K562 (cell line): ENCODE measurements at regions not wholly inside any gene's neighbourhood (a gene's known extent, or its start where the extent isn't known, plus 50 kb on each side); places are given as distances from the start of the nearest gene placed in this dataset.

Experiments
- ATAC-seq: fragments of 200-7000 bp; cut with Tn5 transposase; 3 replicates; pipeline ENCODE4 v1.9.1; 2020; ENCODE audit warnings: moderate library complexity
- BruUV-seq: library from RNA; stranded (reverse); fragments of 400-500 nt; replicated peaks from 2 replicates; lab custom pipeline; 2021; lab: Mats Ljungman, UMichigan
- CTCF ChIA-PET: fragments of 300-600 bp; formaldehyde crosslinking; extraction: SDS; loops from one replicate; lab custom pipeline; 2021; ENCODE audit warnings: low intra/inter-chr PET ratio; lab: Yijun Ruan, JAX
- POLR2A ChIA-PET: fragments of 300-600, 350-650 bp; sonication (Branson Sonifier 250); formaldehyde crosslinking; extraction: SDS; loops from one replicate; lab custom pipeline; 2021; ENCODE audit warnings: antibody characterized with exemption, inconsistent platforms; lab: Yijun Ruan, JAX
- DNase-seq, 4 experiments: peaks; one replicate each; pipeline versions ENCODE4 v3.0.0 to v3.0.0-alpha.2; 2011 to 2018; ENCODE audit warnings: low spot score in 3 of 4, mixed read lengths in 3 of 4; ENCODE audit errors: extremely low read depth in 1 of 4
- FAIRE-seq: peaks from 2 replicates; lab custom pipeline; 2011; peaks lifted over from hg19 to GRCh38; lab: Jason Lieb, UNC
- H2AFZ ChIP-seq: 2 replicates; pipeline ENCODE4 v1.6.0; 2011; ENCODE audit warnings: low read depth, low read length, control low read depth, inconsistent platforms
- H3K27ac ChIP-seq: fragments of 200-600 bp; 3 replicates; pipeline ENCODE4 v1.8.0; 2011; ENCODE audit warnings: low read depth, mild to moderate bottlenecking, control low read depth, inconsistent platforms, low read length, moderate library complexity, mixed read lengths; ENCODE audit errors: extremely low read depth
- H3K27me3 ChIP-seq, 2 experiments: fragments of 300-600 bp in 1 of 2; 2 replicates in 1 of 2; 3 replicates in 1 of 2; pipeline versions ENCODE4 v1.6.0 to v1.8.0; 2011; ENCODE audit warnings: inconsistent platforms in 2 of 2, low read length in 2 of 2, mild to moderate bottlenecking in 1 of 2, mixed read lengths in 1 of 2, moderate library complexity in 1 of 2; ENCODE audit not compliant: control insufficient read depth in 2 of 2, insufficient read depth in 2 of 2
- H3K36me3 ChIP-seq: fragments of 300-600 bp; 3 replicates; pipeline ENCODE4 v1.8.0; 2011; ENCODE audit warnings: mild to moderate bottlenecking, low read length, inconsistent platforms; ENCODE audit not compliant: control insufficient read depth, insufficient read depth
- H3K4me1 ChIP-seq, 2 experiments: fragments of 200-600 bp in 1 of 2; replicated peaks in 1 of 2; 2 replicates in 1 of 2; 3 replicates in 1 of 2; pipeline versions ENCODE4 v1.5.1 to v1.8.0; 2011; ENCODE audit warnings: inconsistent platforms in 2 of 2, low read length in 2 of 2, mild to moderate bottlenecking in 1 of 2, mixed read lengths in 1 of 2, moderate library complexity in 1 of 2; ENCODE audit not compliant: control insufficient read depth in 2 of 2, insufficient read depth in 2 of 2
- H3K4me2 ChIP-seq: 2 replicates; pipeline ENCODE4 v1.6.1; 2011; ENCODE audit warnings: low read length, control low read depth, inconsistent platforms, mixed read lengths; ENCODE audit not compliant: insufficient read depth
- H3K4me3 ChIP-seq: fragments of 200-600 bp; sonication (generic), shearing (Covaris generic); 2 replicates; pipeline ENCODE4 v1.5.1; 2016; ENCODE audit warnings: control low read depth, inconsistent platforms
- H3K79me2 ChIP-seq: fragments of 200-600 bp; 3 replicates; pipeline ENCODE4 v1.8.0; 2011; ENCODE audit warnings: low read length, inconsistent platforms; ENCODE audit not compliant: control insufficient read depth, insufficient read depth
- H3K9ac ChIP-seq, 2 experiments: 2 replicates each; pipeline versions ENCODE4 v1.6.0 to v1.6.1; 2011; ENCODE audit warnings: low read depth in 2 of 2, low read length in 2 of 2, control low read depth in 1 of 2, inconsistent platforms in 1 of 2, mild to moderate bottlenecking in 1 of 2, mixed read lengths in 1 of 2; ENCODE audit not compliant: insufficient read depth in 1 of 2
- H3K9me1 ChIP-seq: one replicate; pipeline ENCODE4 v1.6.0; 2011; ENCODE audit warnings: inconsistent platforms, mild to moderate bottlenecking, low read length, moderate library complexity; ENCODE audit not compliant: control insufficient read depth, insufficient read depth
- H3K9me3 ChIP-seq: replicated peaks from 2 replicates; pipeline ENCODE4 v1.5.1; 2011; ENCODE audit warnings: low read depth, low read length, inconsistent platforms; ENCODE audit not compliant: control insufficient read depth, insufficient read depth
- H4K20me1 ChIP-seq: replicated peaks from 2 replicates; pipeline ENCODE4 v1.6.1; 2011; ENCODE audit warnings: low read length, inconsistent platforms, mixed read lengths; ENCODE audit not compliant: control insufficient read depth, insufficient read depth
- CBX8 ChIP-seq: fragments of 200-600 bp; sonication (generic); IDR thresholded peaks from 2 replicates; pipeline ENCODE4 v1.6.1; 2012; ENCODE audit warnings: borderline replicate concordance, mixed run types, low read depth, mild to moderate bottlenecking, moderate library complexity, mixed read lengths, low read length, control low read depth, inconsistent platforms; ENCODE audit not compliant: poor library complexity, severe bottlenecking; ENCODE audit errors: extremely low read depth
- FOXK2 ChIP-seq, 2 experiments: fragments of 450-650 bp; IDR thresholded peaks in 1 of 2; conservative IDR thresholded peaks in 1 of 2; 2 replicates each; pipeline ENCODE4 v1.6.1; 2016; ENCODE audit warnings: low read depth in 2 of 2, mild to moderate bottlenecking in 1 of 2
- FOXP1 ChIP-seq: sonication (generic); formaldehyde crosslinking; IDR thresholded peaks from 2 replicates; pipeline ENCODE4 v1.8.0; 2022; ENCODE audit warnings: mild to moderate bottlenecking, missing genetic modification reagents
- GATAD2A ChIP-seq: fragments of 450-650 bp; IDR thresholded peaks from 2 replicates; pipeline ENCODE4 v1.6.1; 2017
- HMGN3 ChIP-seq: IDR thresholded peaks from 2 replicates; pipeline ENCODE4 v1.6.1; 2011; ENCODE audit warnings: borderline replicate concordance, low read depth, mild to moderate bottlenecking, mixed read lengths, low read length; ENCODE audit not compliant: insufficient read length; ENCODE audit errors: extremely low read depth
- JUNB ChIP-seq: fragments of 450-650 bp; formaldehyde crosslinking; conservative IDR thresholded peaks from 2 replicates; pipeline ENCODE4 v1.4.0; 2020; ENCODE audit warnings: mild to moderate bottlenecking
- KAT2B ChIP-seq: IDR thresholded peaks from one replicate; pipeline ENCODE4 v1.6.1; 2012; ENCODE audit warnings: low read depth, mild to moderate bottlenecking, control low read depth, inconsistent platforms, low read length, moderate library complexity
- KDM4B ChIP-seq, 2 experiments: fragments of 450-650 bp in 1 of 2; sonication (generic) in 1 of 2; IDR thresholded peaks; 2 replicates each; pipeline ENCODE4 v1.6.1; 2016 to 2017; ENCODE audit warnings: borderline replicate concordance in 2 of 2, antibody characterized with exemption in 1 of 2, low read depth in 1 of 2, mild to moderate bottlenecking in 1 of 2
- MCM3 ChIP-seq: fragments of 450-650 bp; IDR thresholded peaks from 2 replicates; pipeline ENCODE4 v1.6.1; 2016
- NFXL1 ChIP-seq: fragments of 450-650 bp; formaldehyde crosslinking; IDR thresholded peaks from 2 replicates; pipeline ENCODE4 v1.4.0; 2021; ENCODE audit warnings: mild to moderate bottlenecking
- SNRNP70 ChIP-seq: fragments of 200-400 bp; formaldehyde crosslinking; optimal IDR thresholded peaks from 2 replicates; pipeline ENCODE3; 2017; ENCODE audit warnings: low read depth, low read length
- TAL1 ChIP-seq: fragments of 450-650 bp; IDR thresholded peaks from 2 replicates; pipeline ENCODE4 v1.6.1; 2016; ENCODE audit warnings: mild to moderate bottlenecking
- YBX1 ChIP-seq: fragments of 450-650 bp; IDR thresholded peaks from 2 replicates; pipeline ENCODE4 v1.7.1; 2016; ENCODE audit warnings: mild to moderate bottlenecking
- ZBTB7A ChIP-seq: IDR thresholded peaks from 2 replicates; pipeline ENCODE4 v1.6.1; 2011; ENCODE audit warnings: low read depth, mild to moderate bottlenecking, low read length, moderate library complexity, borderline replicate concordance; ENCODE audit not compliant: control insufficient read depth
- ZNF140 ChIP-seq: fragments of 250-450 bp; sonication (Bioruptor Pico); IDR thresholded peaks from 2 replicates; pipeline ENCODE4 v1.8.0; 2021; ENCODE audit warnings: moderate library complexity, mild to moderate bottlenecking, inconsistent platforms
- ZNF282 ChIP-seq: sonication (generic); formaldehyde crosslinking; IDR thresholded peaks from 2 replicates; pipeline ENCODE4 v1.8.1; 2023; ENCODE audit warnings: missing genetic modification reagents
- ZNF584 ChIP-seq: fragments of 200-800 bp; sonication (Bioruptor generic); IDR thresholded peaks from 2 replicates; pipeline ENCODE4 v1.6.1; 2016; ENCODE audit warnings: low read depth, mild to moderate bottlenecking, missing genetic modification characterization, missing compliant biosample characterization
- WGBS: fragments of 100-300 bp; shearing (Covaris generic); methylation state at CpG from one replicate; pipeline ENCODE4 v1.1.6; 2016; ENCODE audit warnings: low coverage, mixed read lengths; ENCODE audit not compliant: insufficient coverage; ENCODE audit errors: missing lambda C conversion rate; 5-methylcytosine and 5-hydroxymethylcytosine counted together
- in situ Hi-C: fragments of 300-500 bp; cut with MboI; formaldehyde crosslinking; loops from 4 replicates; pipeline ENCODE4 v1.15.0; 2018; ENCODE audit warnings: inconsistent platforms, mixed read lengths
- intact Hi-C: fragments of 100-400 bp; cut with micrococcal nuclease; formaldehyde crosslinking; loops from 2 replicates; pipeline ENCODE4 v1.14.2; 2022
- TF ChIP-seq, protein P1 (sequence below): sonication (generic); formaldehyde crosslinking; IDR thresholded peaks from 2 replicates; pipeline ENCODE4 v1.8.1; 2023; ENCODE audit warnings: mild to moderate bottlenecking, missing genetic modification reagents

- no peak overlapping the region for H3K4me2 ChIP-seq
- H3K9me1 ChIP-seq, result no peaks in the 10 kb centered on the region
- 9% methylated on average over 6 of the region's 6 CpGs for WGBS
- H2AFZ ChIP-seq, result no peak overlapping the region
- intact Hi-C loops (no loop called here), in situ Hi-C loops (no loop called here)
- ATAC-seq (no peak), DNase-seq (no peak), FAIRE-seq (no peak)
- H4K20me1 ChIP-seq, result no peaks in the 10 kb centered on the region
- no peak overlapping the region for H3K4me3 ChIP-seq
- no TSS peak for BruUV-seq
- no peaks in the 10 kb centered on the region for H3K4me1 ChIP-seq
- ChIA-PET CTCF (no interaction called here), POLR2A (no interaction called here)
- H3K79me2 ChIP-seq, result no peaks in the 10 kb centered on the region
- H3K9ac ChIP-seq, result no peak overlapping the region
- H3K27ac ChIP-seq, result no peak overlapping the region
- H3K36me3 ChIP-seq, result no peaks in the 10 kb centered on the region
- no peaks in the 10 kb centered on the region for H3K27me3 ChIP-seq
- H3K9me3 ChIP-seq, result no peaks in the 10 kb centered on the region
- no peak for TF ChIP-seq NFXL1 (CRISPR knock-in tag)
- TF ChIP-seq TAL1, result no peak
- no peak for TF ChIP-seq ZNF584
- no peak for TF ChIP-seq FOXP1 (CRISPR knock-in tag)
- no peak for TF ChIP-seq ZNF140 (CRISPR knock-in tag)
- no peak for TF ChIP-seq CBX8
- no peak for TF ChIP-seq ZNF282 (CRISPR knock-in tag)
- no peak for TF ChIP-seq JUNB (CRISPR knock-in tag)
These were observed 216.0 kb downstream of the ANKRD30B start for GRCh38 chr18:14964002-14964401.

DNA sequence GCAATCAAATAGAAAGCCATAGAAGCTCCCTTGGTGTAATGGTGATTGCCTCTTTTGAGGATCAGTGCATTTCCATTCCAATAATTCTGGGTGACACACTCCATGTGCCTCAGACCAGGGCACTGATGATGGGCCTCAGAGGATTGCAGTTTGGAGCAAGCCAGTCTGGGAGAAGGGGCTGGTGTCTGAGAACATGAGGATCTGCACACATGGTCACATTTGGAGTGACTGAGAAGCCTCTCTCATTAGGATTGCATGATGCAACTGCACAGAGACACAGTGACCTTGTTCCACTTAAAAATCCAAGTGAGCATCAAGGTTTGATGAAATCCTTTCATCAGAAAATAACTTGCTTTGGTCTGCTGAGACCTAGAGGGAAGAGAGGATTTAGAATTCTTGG lies 216.4 kb downstream of the ANKRD30B start:
- H3K4me3 ChIP-seq, result no peak overlapping the region
- H3K4me1 ChIP-seq, result no peaks in the 10 kb centered on the region
- no peaks in the 10 kb centered on the region for H3K27me3 ChIP-seq
- no peaks in the 10 kb centered on the region for H3K36me3 ChIP-seq
- H2AFZ ChIP-seq, result no peak overlapping the region
- no peak for ATAC-seq
- no TSS peak for BruUV-seq
- no peak for FAIRE-seq
- H3K79me2 ChIP-seq, result no peaks in the 10 kb centered on the region
- H3K9me3 ChIP-seq, result no peaks in the 10 kb centered on the region
- H3K9me1 ChIP-seq, result no peaks in the 10 kb centered on the region
- no peak overlapping the region for H3K9ac ChIP-seq
- POLR2A ChIA-PET, result no interaction called here
- DNase-seq, result no peak
- intact Hi-C loops, result no loop called here
- CTCF ChIA-PET, result no interaction called here
- H3K4me2 ChIP-seq, result no peak overlapping the region
- no peaks in the 10 kb centered on the region for H4K20me1 ChIP-seq
- H3K27ac ChIP-seq, result no peak overlapping the region
- in situ Hi-C loops, result no loop called here
- TF ChIP-seq YBX1 (no peak), KDM4B (IDR thresholded peaks at IDR 0.05; ENCODE audit: borderline replicate concordance in 2 of 2, low read depth in 1 of 2) (no peak), GATAD2A (no peak), MCM3 (no peak), KAT2B (no peak), HMGN3 (no peak), ZNF282 (CRISPR knock-in tag) (no peak), FOXK2 (conservative IDR thresholded peaks at IDR 0.05 in 1 of 2, IDR thresholded peaks at IDR 0.05 in 1 of 2; ENCODE audit: low read depth in 2 of 2) (no peak), ZBTB7A (no peak), SNRNP70 (no peak)
- TF ChIP-seq, protein P1, sequence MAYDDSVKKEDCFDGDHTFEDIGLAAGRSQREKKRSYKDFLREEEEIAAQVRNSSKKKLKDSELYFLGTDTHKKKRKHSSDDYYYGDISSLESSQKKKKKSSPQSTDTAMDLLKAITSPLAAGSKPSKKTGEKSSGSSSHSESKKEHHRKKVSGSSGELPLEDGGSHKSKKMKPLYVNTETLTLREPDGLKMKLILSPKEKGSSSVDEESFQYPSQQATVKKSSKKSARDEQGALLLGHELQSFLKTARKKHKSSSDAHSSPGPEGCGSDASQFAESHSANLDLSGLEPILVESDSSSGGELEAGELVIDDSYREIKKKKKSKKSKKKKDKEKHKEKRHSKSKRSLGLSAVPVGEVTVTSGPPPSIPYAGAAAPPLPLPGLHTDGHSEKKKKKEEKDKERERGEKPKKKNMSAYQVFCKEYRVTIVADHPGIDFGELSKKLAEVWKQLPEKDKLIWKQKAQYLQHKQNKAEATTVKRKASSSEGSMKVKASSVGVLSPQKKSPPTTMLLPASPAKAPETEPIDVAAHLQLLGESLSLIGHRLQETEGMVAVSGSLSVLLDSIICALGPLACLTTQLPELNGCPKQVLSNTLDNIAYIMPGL, result no peak
